Smooth muscle cell (in vitro differentiated cells): ENCODE measurements at regions not wholly inside any gene's neighbourhood (a gene's known extent, or its start where the extent isn't known, plus 50 kb on each side); places are given as distances from the start of the nearest gene placed in this dataset.

ENCODE experiments used
- DNase-seq: peaks from one replicate; lab custom pipeline; 2025; ENCODE audit not compliant: unreplicated experiment; lab: John Stamatoyannopoulos, UW
- H2AFZ ChIP-seq: fragments of 200-600 bp; sonication (generic); 2 replicates; pipeline ENCODE4 v1.6.0; 2016; ENCODE audit warnings: antibody characterized with exemption, low read depth, mild to moderate bottlenecking
- H3F3A ChIP-seq: fragments of 200-600 bp; sonication (generic); 2 replicates; pipeline ENCODE4 v1.6.0; 2017; ENCODE audit warnings: antibody characterized with exemption, low read depth
- H3K27ac ChIP-seq: fragments of 200-600 bp; sonication (generic); 2 replicates; pipeline ENCODE4 v1.5.1; 2016; ENCODE audit warnings: low read depth, mild to moderate bottlenecking
- H3K27me3 ChIP-seq: fragments of 200-600 bp; sonication (generic); 2 replicates; pipeline ENCODE4 v1.6.1; 2016; ENCODE audit warnings: low read depth, mild to moderate bottlenecking
- H3K36me3 ChIP-seq: fragments of 200-600 bp; sonication (generic); 2 replicates; pipeline ENCODE4 v1.5.1; 2016; ENCODE audit warnings: low read depth
- H3K4me1 ChIP-seq: fragments of 200-600 bp; sonication (generic); 2 replicates; pipeline ENCODE4 v1.5.1; 2016; ENCODE audit warnings: low read depth
- H3K4me2 ChIP-seq: fragments of 200-600 bp; sonication (generic); 2 replicates; pipeline ENCODE4 v1.6.0; 2016; ENCODE audit warnings: mild to moderate bottlenecking
- H3K4me3 ChIP-seq: fragments of 200-600 bp; sonication (generic); 2 replicates; pipeline ENCODE4 v1.5.1; 2016; ENCODE audit warnings: mild to moderate bottlenecking
- H3K79me2 ChIP-seq: fragments of 200-600 bp; sonication (generic); 2 replicates; pipeline ENCODE4 v1.6.0; 2016; ENCODE audit warnings: low read depth, mild to moderate bottlenecking
- H3K9ac ChIP-seq: fragments of 200-600 bp; sonication (generic); 2 replicates; pipeline ENCODE4 v1.6.0; 2016; ENCODE audit warnings: low read depth
- H3K9me3 ChIP-seq: fragments of 200-600 bp; sonication (generic); replicated peaks from 2 replicates; pipeline ENCODE4 v1.5.1; 2016; ENCODE audit warnings: low read depth
- H4K20me1 ChIP-seq: fragments of 200-600 bp; sonication (generic); 2 replicates; pipeline ENCODE4 v1.6.0; 2016; ENCODE audit warnings: low read depth
- WGBS: methylation state at CpG from one replicate; pipeline ENCODE4 v1.1.7; 2016; ENCODE audit warnings: low lambda C conversion rate; 5-methylcytosine and 5-hydroxymethylcytosine counted together
- TF ChIP-seq, protein P1 (sequence below): fragments of 200-600 bp; sonication (generic); IDR thresholded peaks from 2 replicates; pipeline ENCODE4 v1.5.1; 2017; ENCODE audit warnings: borderline replicate concordance, mild to moderate bottlenecking, antibody characterized with exemption; ENCODE audit not compliant: insufficient read depth, poor library complexity, severe bottlenecking

DNA sequence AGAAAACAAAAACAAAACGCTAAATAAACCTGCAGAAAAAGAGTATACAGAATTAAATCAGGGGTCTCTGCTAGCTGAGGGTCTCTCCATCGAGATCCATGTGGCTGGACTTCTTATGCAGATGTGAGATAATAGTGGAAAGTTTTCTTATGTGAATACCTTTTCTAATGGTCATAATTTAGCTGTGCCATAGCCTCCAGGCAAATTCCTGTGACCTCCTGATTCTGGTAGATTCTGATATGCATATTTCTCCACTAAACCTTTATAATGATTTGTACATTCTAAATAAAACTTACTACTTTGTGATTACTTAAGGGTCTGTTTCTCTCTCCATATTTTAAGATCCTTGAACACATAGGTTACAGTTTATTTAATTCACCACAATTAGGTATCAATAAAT is 1002.6 kb downstream of the GALC start:
- Histone ChIP-seq H3K9ac (no peak overlapping the region), H2AFZ (no peak overlapping the region), H3K4me2 (no peak overlapping the region), H3K36me3 (no peaks in the 10 kb centered on the region), H3F3A (no peaks in the 10 kb centered on the region), H3K4me1 (no peaks in the 10 kb centered on the region), H3K27me3 (no peaks in the 10 kb centered on the region), H3K27ac (no peak overlapping the region), H3K4me3 (no peak overlapping the region), H4K20me1 (no peaks in the 10 kb centered on the region), H3K79me2 (no peaks in the 10 kb centered on the region), H3K9me3 (no peaks in the 10 kb centered on the region)
- WGBS: 80% methylated on average over 2 of the region's 2 CpGs
- DNase-seq: no peak
- TF ChIP-seq, protein P1, sequence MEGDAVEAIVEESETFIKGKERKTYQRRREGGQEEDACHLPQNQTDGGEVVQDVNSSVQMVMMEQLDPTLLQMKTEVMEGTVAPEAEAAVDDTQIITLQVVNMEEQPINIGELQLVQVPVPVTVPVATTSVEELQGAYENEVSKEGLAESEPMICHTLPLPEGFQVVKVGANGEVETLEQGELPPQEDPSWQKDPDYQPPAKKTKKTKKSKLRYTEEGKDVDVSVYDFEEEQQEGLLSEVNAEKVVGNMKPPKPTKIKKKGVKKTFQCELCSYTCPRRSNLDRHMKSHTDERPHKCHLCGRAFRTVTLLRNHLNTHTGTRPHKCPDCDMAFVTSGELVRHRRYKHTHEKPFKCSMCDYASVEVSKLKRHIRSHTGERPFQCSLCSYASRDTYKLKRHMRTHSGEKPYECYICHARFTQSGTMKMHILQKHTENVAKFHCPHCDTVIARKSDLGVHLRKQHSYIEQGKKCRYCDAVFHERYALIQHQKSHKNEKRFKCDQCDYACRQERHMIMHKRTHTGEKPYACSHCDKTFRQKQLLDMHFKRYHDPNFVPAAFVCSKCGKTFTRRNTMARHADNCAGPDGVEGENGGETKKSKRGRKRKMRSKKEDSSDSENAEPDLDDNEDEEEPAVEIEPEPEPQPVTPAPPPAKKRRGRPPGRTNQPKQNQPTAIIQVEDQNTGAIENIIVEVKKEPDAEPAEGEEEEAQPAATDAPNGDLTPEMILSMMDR: no peak

DNA sequence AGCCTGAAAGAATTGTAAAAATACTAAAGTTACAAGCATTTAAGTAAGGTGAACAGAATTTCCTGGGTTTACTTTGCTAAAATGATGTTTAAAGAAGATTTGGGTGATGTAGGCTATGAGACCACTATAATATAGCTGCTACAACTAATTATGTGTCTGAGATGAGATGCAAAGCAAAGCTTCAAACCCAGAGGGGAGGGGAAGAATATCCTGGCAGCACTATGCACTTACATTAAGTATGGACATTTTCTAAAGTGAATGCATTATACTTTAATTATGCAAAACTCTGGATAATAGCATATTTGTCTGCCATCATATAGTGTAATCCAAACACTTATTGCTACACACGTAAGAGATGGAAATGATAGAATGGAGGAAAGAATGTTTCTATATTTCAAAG is 1003.7 kb downstream of the GALC start:
- 95% methylated on average over 1 of the region's 1 CpG for WGBS

DNA sequence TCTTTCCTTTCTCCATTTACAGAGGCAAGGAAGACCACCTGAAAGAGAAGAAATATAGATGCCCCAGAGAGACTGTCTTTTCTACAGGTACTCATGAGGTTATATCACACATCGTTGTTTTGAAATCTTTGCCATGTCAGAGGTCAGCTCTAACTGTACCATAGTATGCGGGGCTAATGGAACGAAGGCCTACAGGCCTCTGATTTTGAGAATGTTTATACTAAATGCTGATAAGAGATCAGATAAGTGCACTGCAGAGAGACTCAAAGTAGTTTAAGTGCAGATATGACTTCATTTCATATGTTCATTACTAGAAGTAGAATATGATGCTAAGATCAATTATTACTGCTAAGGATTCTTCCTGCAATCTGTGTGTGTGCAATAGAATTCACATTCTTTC is 1005.0 kb downstream of the GALC start:
- Histone ChIP-seq H3K9me3 (no peaks in the 10 kb centered on the region), H3K4me1 (no peaks in the 10 kb centered on the region), H2AFZ (no peak overlapping the region), H3F3A (no peaks in the 10 kb centered on the region), H4K20me1 (no peaks in the 10 kb centered on the region), H3K27ac (no peak overlapping the region), H3K36me3 (no peaks in the 10 kb centered on the region), H3K4me2 (no peak overlapping the region), H3K27me3 (no peaks in the 10 kb centered on the region), H3K79me2 (no peaks in the 10 kb centered on the region), H3K9ac (no peak overlapping the region), H3K4me3 (no peak overlapping the region)
- TF ChIP-seq, protein P1: no peak
- no peak for DNase-seq
- 82% methylated on average over 3 of the region's 3 CpGs for WGBS

More for the DNA sequence above, 1003.7 kb downstream of the GALC start:
- H4K20me1 ChIP-seq: no peaks in the 10 kb centered on the region
- no peaks in the 10 kb centered on the region for H3K27me3 ChIP-seq
- no peaks in the 10 kb centered on the region for H3K79me2 ChIP-seq
- H3K4me1 ChIP-seq: no peaks in the 10 kb centered on the region
- TF ChIP-seq, protein P1: no peak
- DNase-seq: no peak
- no peak overlapping the region for H2AFZ ChIP-seq
- H3K4me3 ChIP-seq: no peak overlapping the region
- H3K27ac ChIP-seq: no peak overlapping the region
- no peak overlapping the region for H3K9ac ChIP-seq
- no peaks in the 10 kb centered on the region for H3K9me3 ChIP-seq
- no peak overlapping the region for H3K4me2 ChIP-seq
- H3K36me3 ChIP-seq: no peaks in the 10 kb centered on the region
- no peaks in the 10 kb centered on the region for H3F3A ChIP-seq

DNA sequence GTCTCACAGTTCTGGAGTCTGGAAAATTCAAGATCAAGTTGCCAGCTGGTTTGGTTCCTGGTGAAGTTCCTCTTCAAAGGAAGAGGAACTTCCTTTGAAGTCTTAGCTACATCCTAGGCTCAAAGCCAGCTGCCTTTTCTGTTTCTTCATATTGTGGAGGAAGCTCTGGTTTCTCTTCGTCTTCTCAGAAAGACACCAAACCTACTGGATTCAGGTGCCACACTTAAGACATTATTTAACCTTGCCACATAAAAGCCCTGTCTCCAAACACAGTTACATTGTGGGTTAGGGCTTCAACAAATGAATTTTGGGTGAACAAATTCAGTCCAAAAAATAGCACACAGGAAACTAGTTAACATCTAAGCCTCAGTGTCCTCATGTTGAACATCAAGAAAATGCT is 1019.8 kb downstream of the GALC start:
- no peak for DNase-seq
- Histone ChIP-seq H3K36me3 (no peaks in the 10 kb centered on the region), H2AFZ (no peak overlapping the region), H3K9ac (no peak overlapping the region), H3K4me2 (no peak overlapping the region), H3K27ac (no peak overlapping the region), H3K4me1 (no peaks in the 10 kb centered on the region), H3K79me2 (no peaks in the 10 kb centered on the region), H3F3A (no peaks in the 10 kb centered on the region), H3K9me3 (no peaks in the 10 kb centered on the region), H3K27me3 (no peaks in the 10 kb centered on the region), H3K4me3 (no peak overlapping the region), H4K20me1 (no peaks in the 10 kb centered on the region)
- TF ChIP-seq, protein P1: no peak
- WGBS: 94% methylated on average over 1 of the region's 1 CpG
